Testis (tissue), 2 donors: ENCODE measurements at regions not wholly inside any gene's neighbourhood (a gene's known extent, or its start where the extent isn't known, plus 50 kb on each side); places are given as distances from the start of the nearest gene placed in this dataset.

Source experiments
- DNase-seq: peaks from one replicate; pipeline ENCODE4 v3.0.0-alpha.2; 2019
- H3K27ac ChIP-seq, 2 donors: fragments of 200-600 bp; sonication (generic); one replicate each; pipeline ENCODE4 v1.5.1; 2019
- H3K27me3 ChIP-seq: fragments of 200-600 bp; sonication (generic); one replicate; pipeline ENCODE4 v1.5.1; 2019
- H3K36me3 ChIP-seq: fragments of 200-600 bp; sonication (generic); one replicate; pipeline ENCODE4 v1.5.1; 2017; ENCODE audit warnings: low read depth; ENCODE audit errors: missing control alignments
- H3K4me1 ChIP-seq: fragments of 200-600 bp; sonication (generic); one replicate; pipeline ENCODE4 v1.5.1; 2019
- H3K4me3 ChIP-seq, 2 donors: fragments of 200-600 bp; sonication (generic); one replicate each; pipeline ENCODE4 v1.5.1; 2017 to 2019
- H3K9me3 ChIP-seq: fragments of 200-600 bp; sonication (generic); one replicate; pipeline ENCODE4 v1.5.1; 2017
- POLR2A ChIP-seq: fragments of 450-650 bp; IDR thresholded peaks from one replicate; pipeline ENCODE4 v1.6.1; 2017; ENCODE audit warnings: antibody characterized with exemption, mild to moderate bottlenecking, moderate library complexity
- WGBS, 2 donors: methylation state at CpG; one replicate each; pipeline ENCODE4 v1.1.5; 2018; 5-methylcytosine and 5-hydroxymethylcytosine counted together
- intact Hi-C: fragments of 100-400 bp; cut with DNase I; formaldehyde crosslinking; loops from one replicate; pipeline ENCODE4 v1.15.1; 2023; ENCODE audit warnings: low total_unique reads
- TF ChIP-seq, protein P1 (sequence below), 3 experiments: fragments of 450-650 bp in 2 of 3; fragments of 200-600 bp in 1 of 3; sonication (generic) in 1 of 3; IDR thresholded peaks; one replicate each; pipeline ENCODE4 v1.5.1; 2016 to 2019; ENCODE audit warnings: antibody characterized with exemption in 3 of 3, mild to moderate bottlenecking in 2 of 3, moderate library complexity in 1 of 3

GRCh38 chr1:216927633-216928032 is 204.4 kb upstream of the ESRRG start:
- Histone ChIP-seq H3K27me3 (no peaks in the 10 kb centered on the region), H3K36me3 (no peaks in the 10 kb centered on the region), H3K4me3 (no peak overlapping the region), H3K9me3 (no peaks in the 10 kb centered on the region), H3K4me1 (no peaks in the 10 kb centered on the region), H3K27ac (no peak overlapping the region)
- intact Hi-C loops: no loop called here
- DNase-seq: no peak
- TF ChIP-seq, protein P1, sequence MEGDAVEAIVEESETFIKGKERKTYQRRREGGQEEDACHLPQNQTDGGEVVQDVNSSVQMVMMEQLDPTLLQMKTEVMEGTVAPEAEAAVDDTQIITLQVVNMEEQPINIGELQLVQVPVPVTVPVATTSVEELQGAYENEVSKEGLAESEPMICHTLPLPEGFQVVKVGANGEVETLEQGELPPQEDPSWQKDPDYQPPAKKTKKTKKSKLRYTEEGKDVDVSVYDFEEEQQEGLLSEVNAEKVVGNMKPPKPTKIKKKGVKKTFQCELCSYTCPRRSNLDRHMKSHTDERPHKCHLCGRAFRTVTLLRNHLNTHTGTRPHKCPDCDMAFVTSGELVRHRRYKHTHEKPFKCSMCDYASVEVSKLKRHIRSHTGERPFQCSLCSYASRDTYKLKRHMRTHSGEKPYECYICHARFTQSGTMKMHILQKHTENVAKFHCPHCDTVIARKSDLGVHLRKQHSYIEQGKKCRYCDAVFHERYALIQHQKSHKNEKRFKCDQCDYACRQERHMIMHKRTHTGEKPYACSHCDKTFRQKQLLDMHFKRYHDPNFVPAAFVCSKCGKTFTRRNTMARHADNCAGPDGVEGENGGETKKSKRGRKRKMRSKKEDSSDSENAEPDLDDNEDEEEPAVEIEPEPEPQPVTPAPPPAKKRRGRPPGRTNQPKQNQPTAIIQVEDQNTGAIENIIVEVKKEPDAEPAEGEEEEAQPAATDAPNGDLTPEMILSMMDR (IDR thresholded peaks at IDR 0.05): no peak
- TF ChIP-seq POLR2A: no peak
- WGBS, 2 donors: 92 to 93% methylated on average over 6 of the region's 6 CpGs

DNA sequence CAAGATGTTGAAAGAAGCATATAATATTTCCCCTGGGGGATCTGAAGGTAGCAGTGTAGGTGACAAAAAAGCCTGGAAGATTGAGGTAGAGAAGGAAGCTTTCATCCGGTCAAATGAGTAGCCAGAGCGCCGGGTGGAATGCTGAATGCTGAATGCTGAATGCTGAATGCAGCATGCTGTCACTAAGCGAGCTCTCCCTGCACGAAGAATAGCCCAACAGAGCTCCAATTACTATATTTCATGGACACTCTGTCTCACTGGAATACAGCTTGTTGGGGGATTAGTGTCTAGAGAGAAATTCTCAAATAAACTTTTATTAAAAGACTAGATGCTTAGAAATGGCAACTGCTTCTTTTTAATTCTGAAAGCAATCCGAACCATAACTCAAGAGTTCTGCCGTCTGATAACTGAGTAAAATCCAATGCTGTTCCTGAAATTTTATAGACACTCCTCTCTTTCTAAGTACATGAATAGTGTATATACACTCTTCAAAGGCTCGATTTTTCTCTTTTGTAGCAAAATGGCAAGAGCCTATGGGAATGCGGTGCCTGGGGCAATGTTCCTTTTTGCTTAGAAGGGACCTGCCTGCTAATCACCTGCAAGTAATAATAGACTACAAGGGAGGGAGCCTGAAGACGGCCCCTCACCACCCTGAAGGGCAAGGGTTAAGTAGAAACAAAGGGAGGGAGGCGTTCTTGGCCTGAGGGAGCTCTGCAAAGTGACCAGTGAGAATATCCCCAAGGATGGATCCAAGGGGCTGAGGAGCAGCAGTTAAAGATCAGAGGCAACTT is 203.7 kb upstream of the ESRRG start:
- intact Hi-C loops: no loop called here
- 65 to 67% methylated on average over 11 of the region's 11 CpGs for WGBS, 2 donors
- no peak overlapping the region for H3K4me3 ChIP-seq
- H3K9me3 ChIP-seq: no peaks in the 10 kb centered on the region
- H3K4me1 ChIP-seq: no peaks in the 10 kb centered on the region
- TF ChIP-seq, protein P1 (IDR thresholded peaks at IDR 0.05): no peak
- no peak for TF ChIP-seq POLR2A
- H3K27me3 ChIP-seq: no peaks in the 10 kb centered on the region
- H3K27ac ChIP-seq: no peak overlapping the region
- H3K36me3 ChIP-seq: no peaks in the 10 kb centered on the region
- no peak for DNase-seq

DNA sequence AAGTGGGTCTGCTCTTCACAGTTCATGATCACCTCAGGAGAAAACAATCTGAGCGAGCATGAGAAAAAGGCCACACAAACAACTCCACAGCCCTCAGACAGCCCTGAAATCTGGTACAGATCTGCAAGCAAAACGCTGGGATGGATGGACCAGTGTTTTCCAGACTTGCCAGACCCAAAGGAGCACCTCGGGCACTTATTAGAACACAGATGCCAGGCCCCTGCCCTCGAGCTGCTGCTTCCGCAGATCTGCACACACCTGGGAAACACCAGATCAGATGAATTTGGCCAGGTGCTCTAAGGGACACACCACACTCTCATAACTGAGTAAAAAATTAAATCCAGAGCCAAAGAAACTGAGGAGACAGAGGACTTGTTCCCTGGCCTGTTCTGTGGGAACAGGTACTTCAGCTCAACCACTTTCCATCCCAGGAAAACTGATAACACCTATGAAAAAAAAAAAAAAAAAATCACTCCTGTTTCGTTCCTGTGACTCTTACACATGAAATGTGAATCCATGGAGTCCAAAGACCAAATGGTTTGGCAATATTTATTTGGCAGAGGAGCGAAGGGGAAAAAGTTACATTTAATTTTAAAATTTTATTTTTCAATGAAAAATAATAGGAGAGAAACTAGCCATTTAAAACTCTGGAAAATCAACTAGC is 202.9 kb upstream of the ESRRG start:
- intact Hi-C loops: no loop called here
- Histone ChIP-seq H3K9me3 (no peaks in the 10 kb centered on the region), H3K36me3 (no peaks in the 10 kb centered on the region), H3K4me3 (no peak overlapping the region), H3K27me3 (no peaks in the 10 kb centered on the region), H3K4me1 (no peaks in the 10 kb centered on the region), H3K27ac (no peak overlapping the region)
- no peak for TF ChIP-seq POLR2A
- TF ChIP-seq, protein P1 (IDR thresholded peaks at IDR 0.05): no peak
- WGBS, 2 donors: 81 to 89% methylated on average over 7 of the region's 7 CpGs
- DNase-seq: no peak

GRCh38 chr1:216924732-216925131 is 201.5 kb upstream of the ESRRG start:
- WGBS, 2 donors: 68 to 73% methylated on average over 4 of the region's 4 CpGs
- Histone ChIP-seq H3K27ac (no peak overlapping the region), H3K4me1 (no peaks in the 10 kb centered on the region), H3K4me3 (no peak overlapping the region), H3K36me3 (no peaks in the 10 kb centered on the region), H3K27me3 (no peaks in the 10 kb centered on the region), H3K9me3 (no peaks in the 10 kb centered on the region)
- DNase-seq: no peak
- TF ChIP-seq POLR2A: no peak
- TF ChIP-seq, protein P1 (IDR thresholded peaks at IDR 0.05): no peak
- intact Hi-C loops: no loop called here
